HG02981 (cell line): ENCODE measurements at regions not wholly inside any gene's neighbourhood (a gene's known extent, or its start where the extent isn't known, plus 50 kb on each side); places are given as distances from the start of the nearest gene placed in this dataset.

Experiments used
- ATAC-seq: cut with Tn5 transposase; IDR thresholded peaks from one replicate; pipeline ENCODE4 v1.9.1; 2021; ENCODE audit warnings: mild to moderate bottlenecking, moderate library complexity; ENCODE audit not compliant: unreplicated experiment

DNA sequence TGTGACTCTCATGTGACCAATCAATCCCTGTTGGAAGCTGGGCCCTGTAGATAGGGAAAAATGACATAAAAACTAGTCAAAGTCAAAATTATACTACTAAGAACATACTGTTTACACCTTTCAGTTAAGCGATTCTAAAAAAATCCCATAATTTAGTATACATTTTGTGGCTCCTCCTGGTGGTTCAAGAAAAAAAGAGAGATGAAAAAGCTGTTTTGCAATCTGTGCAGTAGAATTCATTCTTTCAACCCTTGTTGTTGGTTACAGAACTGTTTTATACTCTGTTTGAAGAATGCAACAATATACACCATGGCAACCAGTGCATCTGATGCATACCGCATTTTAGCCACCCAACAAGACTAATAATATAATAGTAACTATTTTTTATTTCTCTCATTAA, 66.8 kb upstream of the ANK2 start:
- ATAC-seq = no peak

DNA sequence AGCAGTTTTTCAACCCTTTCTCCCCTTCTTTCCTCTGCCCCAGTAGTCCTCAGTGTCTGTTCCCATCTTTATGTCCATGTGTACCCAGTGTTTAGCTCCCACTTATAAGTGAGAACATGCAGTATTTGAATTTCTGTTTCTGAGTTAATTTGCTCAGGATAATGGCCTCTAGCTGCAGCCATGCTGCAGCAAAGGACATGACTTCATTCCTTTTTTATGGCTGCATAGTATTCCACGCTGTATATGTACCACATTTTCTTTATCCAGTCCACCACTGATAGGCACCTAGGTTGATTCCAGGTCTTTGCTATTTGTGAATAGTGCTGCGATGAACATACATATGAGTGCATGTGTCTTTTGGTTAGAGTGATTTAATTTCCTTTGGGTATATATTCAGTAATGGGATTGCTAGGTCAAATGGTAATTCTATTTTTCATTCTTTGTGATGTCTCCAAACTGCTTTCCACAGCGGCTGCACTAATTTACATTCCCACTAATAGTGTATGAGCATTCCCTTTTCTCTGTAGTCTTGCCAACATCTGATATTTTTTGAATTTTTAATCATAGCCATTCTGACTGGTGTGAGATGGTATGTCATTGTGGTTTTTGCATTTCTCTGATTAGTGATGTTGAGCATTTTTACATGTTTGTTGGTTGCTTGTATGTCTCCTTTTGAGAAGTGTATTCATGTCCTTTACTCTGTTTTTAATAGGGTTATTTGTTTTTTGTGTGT, 54.6 kb upstream of the ANK2 start:
- ATAC-seq = no peak
